GM10266 (cell line): ENCODE measurements at regions not wholly inside any gene's neighbourhood (a gene's known extent, or its start where the extent isn't known, plus 50 kb on each side); places are given as distances from the start of the nearest gene placed in this dataset.

Source experiments
- DNase-seq: peaks from one replicate; pipeline ENCODE4 v3.0.0; 2012; ENCODE audit errors: extremely low spot score
- TF ChIP-seq, protein P1 (sequence below): IDR thresholded peaks from 2 replicates; pipeline ENCODE4 v1.5.1; 2012; ENCODE audit warnings: mild to moderate bottlenecking, low read depth; ENCODE audit not compliant: control insufficient read depth, insufficient read depth; ENCODE audit errors: missing control alignments

DNA sequence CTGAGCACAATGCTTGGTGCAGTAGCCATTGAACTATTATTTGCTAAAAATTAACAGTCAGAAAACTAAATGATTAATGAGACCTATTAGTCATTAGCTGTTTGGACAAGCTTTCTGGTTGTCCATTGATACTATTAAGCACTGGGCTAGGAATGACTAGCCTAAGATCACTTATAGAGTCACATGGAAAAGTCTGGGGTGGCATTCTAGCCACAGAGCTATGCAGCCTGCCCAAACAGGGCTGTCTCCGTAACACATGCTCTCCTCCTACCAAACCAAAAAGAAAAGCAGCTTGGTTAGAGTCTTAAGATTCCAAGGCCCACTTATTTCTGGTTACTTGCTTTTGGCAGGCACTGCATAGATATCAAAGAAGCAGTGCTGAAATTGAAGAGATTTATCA lies 193.5 kb upstream of the NBEA start:
- TF ChIP-seq, protein P1, sequence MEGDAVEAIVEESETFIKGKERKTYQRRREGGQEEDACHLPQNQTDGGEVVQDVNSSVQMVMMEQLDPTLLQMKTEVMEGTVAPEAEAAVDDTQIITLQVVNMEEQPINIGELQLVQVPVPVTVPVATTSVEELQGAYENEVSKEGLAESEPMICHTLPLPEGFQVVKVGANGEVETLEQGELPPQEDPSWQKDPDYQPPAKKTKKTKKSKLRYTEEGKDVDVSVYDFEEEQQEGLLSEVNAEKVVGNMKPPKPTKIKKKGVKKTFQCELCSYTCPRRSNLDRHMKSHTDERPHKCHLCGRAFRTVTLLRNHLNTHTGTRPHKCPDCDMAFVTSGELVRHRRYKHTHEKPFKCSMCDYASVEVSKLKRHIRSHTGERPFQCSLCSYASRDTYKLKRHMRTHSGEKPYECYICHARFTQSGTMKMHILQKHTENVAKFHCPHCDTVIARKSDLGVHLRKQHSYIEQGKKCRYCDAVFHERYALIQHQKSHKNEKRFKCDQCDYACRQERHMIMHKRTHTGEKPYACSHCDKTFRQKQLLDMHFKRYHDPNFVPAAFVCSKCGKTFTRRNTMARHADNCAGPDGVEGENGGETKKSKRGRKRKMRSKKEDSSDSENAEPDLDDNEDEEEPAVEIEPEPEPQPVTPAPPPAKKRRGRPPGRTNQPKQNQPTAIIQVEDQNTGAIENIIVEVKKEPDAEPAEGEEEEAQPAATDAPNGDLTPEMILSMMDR, result no peak
- DNase-seq, result no peak

DNA sequence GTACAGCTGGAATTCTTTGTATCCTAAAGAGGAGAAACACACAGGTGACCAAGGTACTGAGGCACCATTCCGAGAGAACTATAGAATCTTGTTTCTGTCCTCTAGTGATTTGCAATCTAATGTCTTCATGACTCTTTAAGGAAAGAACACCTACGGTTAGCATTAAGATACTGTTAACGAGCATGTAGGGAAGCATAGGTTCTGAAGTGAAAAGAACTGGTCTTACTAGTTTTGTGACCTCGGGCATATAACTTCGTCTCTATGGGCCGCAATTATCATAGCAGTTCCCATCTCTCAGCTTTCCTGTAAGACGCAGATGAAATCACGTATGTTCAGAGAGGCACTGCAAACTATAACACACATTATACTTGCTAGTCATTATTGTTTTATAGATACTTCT lies 193.0 kb upstream of the NBEA start:
- TF ChIP-seq, protein P1, result no peak
- no peak for DNase-seq

DNA sequence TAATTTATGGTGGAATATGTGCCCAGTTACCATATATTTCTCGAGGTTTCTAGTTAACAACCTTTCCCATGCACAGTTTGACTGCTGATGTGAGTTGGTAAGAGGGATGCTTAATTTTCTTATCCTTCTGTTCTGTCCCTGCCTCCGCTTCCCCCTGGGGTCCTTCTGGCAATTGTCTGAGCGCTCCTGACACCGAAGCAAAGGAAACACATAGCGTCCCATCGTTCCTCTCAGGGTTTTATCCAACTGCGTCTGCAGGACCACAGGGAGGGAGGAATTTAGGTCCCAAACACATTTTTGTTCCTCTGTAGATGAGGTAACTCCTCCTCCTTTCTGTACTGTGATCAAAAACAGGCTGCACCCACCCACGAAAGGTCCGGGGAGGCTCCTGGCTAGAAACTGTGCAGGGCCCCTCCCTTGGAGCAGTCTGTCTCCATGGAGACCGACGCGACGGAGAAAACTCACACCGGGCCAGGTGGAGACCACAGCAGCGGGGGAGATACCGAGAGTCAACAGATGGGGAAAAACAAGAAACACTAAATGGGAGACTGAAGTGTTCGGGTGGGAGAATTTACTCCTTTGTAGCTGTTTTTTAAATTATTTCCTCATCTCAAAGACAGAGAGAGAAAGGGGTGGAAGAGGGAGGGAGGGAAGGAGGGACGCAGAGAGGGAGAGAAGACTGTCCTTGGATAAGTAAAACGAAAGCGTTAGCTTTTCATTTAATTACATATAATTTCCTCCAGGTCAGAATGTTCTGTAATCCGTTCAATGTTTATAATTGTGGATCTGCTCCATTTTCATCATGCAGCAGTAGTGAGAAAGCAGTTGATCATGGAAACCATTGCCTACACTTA lies 191.8 kb upstream of the NBEA start:
- TF ChIP-seq, protein P1, result no peak
- no peak for DNase-seq

DNA sequence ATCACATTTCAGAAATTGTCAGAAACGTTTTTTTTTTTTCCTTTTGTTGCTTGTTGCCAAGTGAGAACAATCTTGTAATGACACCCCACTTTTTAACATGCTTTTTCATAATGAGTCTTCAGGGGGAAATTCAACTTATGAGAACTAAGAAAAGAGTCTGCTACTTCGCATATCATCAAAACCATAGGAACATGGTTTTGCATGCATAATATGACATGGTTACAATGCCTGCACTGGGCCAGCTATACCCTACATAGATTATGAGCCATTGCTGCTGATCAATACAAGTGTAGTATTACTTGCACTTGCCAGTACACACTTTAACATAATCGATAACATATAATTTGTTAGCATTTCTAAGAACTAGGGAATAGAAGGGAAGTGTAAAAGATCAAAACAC lies 191.0 kb upstream of the NBEA start:
- TF ChIP-seq, protein P1, result no peak
- no peak for DNase-seq

- TF ChIP-seq, protein P1, result no peak
- no peak for DNase-seq
Measured at GRCh38 chr13:34751492-34751891, 190.6 kb upstream of the NBEA start.

DNA sequence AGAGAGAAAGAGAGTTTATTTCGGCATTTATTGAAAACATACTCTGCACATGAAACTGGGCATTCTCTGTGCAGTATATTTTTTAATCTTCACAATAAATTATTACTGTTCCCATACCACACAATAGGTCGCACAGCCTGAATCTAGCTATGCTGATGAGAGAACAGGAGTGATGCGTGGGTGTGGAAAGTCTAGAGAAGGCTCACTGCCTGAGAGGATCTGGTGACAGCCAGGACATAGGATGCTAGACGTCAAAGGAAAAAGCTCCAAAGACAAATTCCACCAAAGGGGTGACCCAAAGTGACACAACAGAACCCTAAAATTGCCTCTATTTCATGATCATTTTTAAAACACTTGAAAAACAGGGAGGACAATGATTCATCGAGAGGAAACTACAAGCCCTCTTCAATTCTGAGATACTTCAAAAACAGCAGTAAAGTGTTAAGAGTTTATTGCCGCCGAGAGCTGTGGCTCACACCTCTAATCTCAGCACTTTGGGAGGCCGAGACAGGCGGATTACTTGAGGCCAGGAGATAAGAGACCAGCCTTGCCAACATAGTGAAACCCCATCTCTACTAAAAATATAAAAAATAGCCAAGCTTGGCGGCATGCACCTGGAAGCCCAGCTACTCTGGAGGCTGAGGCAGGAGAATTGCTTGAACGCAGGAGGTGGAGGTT lies 189.6 kb upstream of the NBEA start:
- TF ChIP-seq, protein P1, result no peak
- DNase-seq, result no peak

- TF ChIP-seq, protein P1, result no peak
- no peak for DNase-seq
Measured at GRCh38 chr13:34756136-34756535, 185.9 kb upstream of the NBEA start.
